ENCODE measurements at regions not wholly inside any gene's neighbourhood (a gene's known extent, or its start where the extent isn't known, plus 50 kb on each side); places are given as distances from the start of the nearest gene placed in this dataset.

GRCh38 chr10:33883881-33884280 lies 549.4 kb upstream of the NRP1 start:
- TF ChIP-seq EZH2 (IDR thresholded peaks at IDR 0.05; ENCODE audit: low read length) (no peak), CTCF (optimal IDR thresholded peaks at IDR 0.05 in 1 of 3, IDR thresholded peaks at IDR 0.05 in 1 of 3, conservative IDR thresholded peaks at IDR 0.05 in 1 of 3; ENCODE audit: extremely low read depth in 1 of 3, insufficient read depth in 2 of 3, low read length in 3 of 3) (no peak)
- H3K27ac ChIP-seq (ENCODE audit: control insufficient read depth, insufficient read depth, low read length): no peak overlapping the region
- H3K36me3 ChIP-seq (ENCODE audit: control insufficient read depth in 2 of 2, extremely low read depth in 1 of 2, insufficient read depth in 2 of 2, low read length in 2 of 2): no peaks in the 10 kb centered on the region
- dilution Hi-C loops (cut with MboI; ENCODE audit: extremely low pct_ligation_motif_present, low sequenced_read_pairs): no loop called here
- no peak for DNase-seq (ENCODE audit: low read depth, low spot score)
- H3K9ac ChIP-seq (ENCODE audit: control insufficient read depth, extremely low read depth, insufficient read depth, low read length): no peak overlapping the region
- H3K79me2 ChIP-seq (ENCODE audit: control insufficient read depth, insufficient read depth, low read length): no peaks in the 10 kb centered on the region
- H3K4me2 ChIP-seq (ENCODE audit: control insufficient read depth, extremely low read depth, insufficient read depth, low read depth, low read length): no peak overlapping the region
- no peak overlapping the region for H2AFZ ChIP-seq (ENCODE audit: control insufficient read depth, low read length)
- no peak overlapping the region for H3K4me3 ChIP-seq (ENCODE audit: control insufficient read depth in 2 of 3, extremely low read depth in 1 of 3, insufficient read depth in 2 of 3, low read depth in 1 of 3, low read length in 3 of 3)
- no peaks in the 10 kb centered on the region for H3K4me1 ChIP-seq (ENCODE audit: control insufficient read depth, extremely low read depth, insufficient read depth, low read length)
- no peaks in the 10 kb centered on the region for H4K20me1 ChIP-seq (ENCODE audit: control insufficient read depth, extremely low read depth, insufficient read depth, low read length)
- H3K27me3 ChIP-seq (ENCODE audit: control insufficient read depth, extremely low read depth, insufficient read depth, low read length): no peaks in the 10 kb centered on the region
- no peaks in the 10 kb centered on the region for H3K9me3 ChIP-seq (ENCODE audit: control insufficient read depth, low read depth, low read length)
- H3K9me1 ChIP-seq (ENCODE audit: control insufficient read depth, extremely low read depth, insufficient read depth, low read length): no peaks in the 10 kb centered on the region
- FAIRE-seq: no peak

- TF ChIP-seq CTCF (optimal IDR thresholded peaks at IDR 0.05 in 1 of 3, IDR thresholded peaks at IDR 0.05 in 1 of 3, conservative IDR thresholded peaks at IDR 0.05 in 1 of 3; ENCODE audit: extremely low read depth in 1 of 3, insufficient read depth in 2 of 3, low read length in 3 of 3) (no peak), EZH2 (IDR thresholded peaks at IDR 0.05; ENCODE audit: low read length) (no peak)
- no peaks in the 10 kb centered on the region for H3K9me3 ChIP-seq (ENCODE audit: control insufficient read depth, low read depth, low read length)
- H4K20me1 ChIP-seq (ENCODE audit: control insufficient read depth, extremely low read depth, insufficient read depth, low read length): no peaks in the 10 kb centered on the region
- no peaks in the 10 kb centered on the region for H3K36me3 ChIP-seq (ENCODE audit: control insufficient read depth in 2 of 2, extremely low read depth in 1 of 2, insufficient read depth in 2 of 2, low read length in 2 of 2)
- H2AFZ ChIP-seq (ENCODE audit: control insufficient read depth, low read length): no peak overlapping the region
- no peaks in the 10 kb centered on the region for H3K4me1 ChIP-seq (ENCODE audit: control insufficient read depth, extremely low read depth, insufficient read depth, low read length)
- dilution Hi-C loops (cut with MboI; ENCODE audit: extremely low pct_ligation_motif_present, low sequenced_read_pairs): no loop called here
- no peak overlapping the region for H3K4me3 ChIP-seq (ENCODE audit: control insufficient read depth in 2 of 3, extremely low read depth in 1 of 3, insufficient read depth in 2 of 3, low read depth in 1 of 3, low read length in 3 of 3)
- DNase-seq (ENCODE audit: low read depth, low spot score) (no peak), FAIRE-seq (no peak)
- no peaks in the 10 kb centered on the region for H3K27me3 ChIP-seq (ENCODE audit: control insufficient read depth, extremely low read depth, insufficient read depth, low read length)
- H3K9ac ChIP-seq (ENCODE audit: control insufficient read depth, extremely low read depth, insufficient read depth, low read length): no peak overlapping the region
- no peak overlapping the region for H3K4me2 ChIP-seq (ENCODE audit: control insufficient read depth, extremely low read depth, insufficient read depth, low read depth, low read length)
- no peaks in the 10 kb centered on the region for H3K9me1 ChIP-seq (ENCODE audit: control insufficient read depth, extremely low read depth, insufficient read depth, low read length)
- H3K79me2 ChIP-seq (ENCODE audit: control insufficient read depth, insufficient read depth, low read length): no peaks in the 10 kb centered on the region
- no peak overlapping the region for H3K27ac ChIP-seq (ENCODE audit: control insufficient read depth, insufficient read depth, low read length)
These were observed 548.5 kb upstream of the NRP1 start for GRCh38 chr10:33882996-33883395.

Data from keratinocyte (primary cell).